Activated CD4-positive, alpha-beta T cell treated with anti-CD3 and anti-CD28 coated beads for 36 hours (primary cell): ENCODE measurements at regions not wholly inside any gene's neighbourhood (a gene's known extent, or its start where the extent isn't known, plus 50 kb on each side); places are given as distances from the start of the nearest gene placed in this dataset.

Source experiments
- ATAC-seq: fragments of 200-7000 bp; cut with Tn5 transposase; one replicate; pipeline ENCODE4 v1.10.0; 2021; ENCODE audit warnings: mild to moderate bottlenecking, moderate library complexity
- CTCF ChIA-PET: fragments of 350-600 bp; sonication (Branson Sonifier 250); formaldehyde crosslinking; loops from one replicate; lab custom pipeline; 2021; ENCODE audit warnings: antibody characterized with exemption; lab: Charles Lee
- POLR2A ChIA-PET: fragments of 350-600 bp; sonication (Branson Sonifier 250); formaldehyde crosslinking; loops from one replicate; lab custom pipeline; 2021; ENCODE audit warnings: antibody characterized with exemption, inconsistent platforms; lab: Charles Lee
- DNase-seq: peaks from one replicate; pipeline ENCODE4 v3.0.0-alpha.2; 2020
- H3K27ac Mint-ChIP-seq: one replicate; pipeline ENCODE4 v1.8.0; 2021; ENCODE audit warnings: mixed read lengths
- H3K27me3 Mint-ChIP-seq: one replicate; pipeline ENCODE4 v1.8.0; 2021; ENCODE audit warnings: mixed read lengths
- H3K36me3 Mint-ChIP-seq: one replicate; pipeline ENCODE4 v1.8.0; 2021; ENCODE audit warnings: low read depth, mixed read lengths
- H3K4me1 Mint-ChIP-seq: one replicate; pipeline ENCODE4 v1.8.0; 2021; ENCODE audit warnings: mixed read lengths
- H3K4me3 Mint-ChIP-seq: one replicate; pipeline ENCODE4 v1.8.0; 2021; ENCODE audit warnings: mild to moderate bottlenecking, moderate library complexity, mixed read lengths
- H3K9me3 Mint-ChIP-seq: one replicate; pipeline ENCODE4 v1.8.0; 2021; ENCODE audit warnings: low read depth, mixed read lengths
- intact Hi-C, 2 experiments: fragments of 100-400 bp; cut with DNase I in 1 of 2; cut with micrococcal nuclease in 1 of 2; formaldehyde crosslinking; loops; one replicate each; pipeline versions ENCODE4 v1.14.2 to v1.15.1; 2022 to 2024; cut with DNase I, micrococcal nuclease

GRCh38 chr6:90787446-90787845, 200.6 kb upstream of the MAP3K7 start:
- peaks cover 10% of the 10 kb centered on the region for H3K27me3 Mint-ChIP-seq
- ChIA-PET POLR2A (no interaction called here), CTCF (no interaction called here)
- intact Hi-C loops = no loop called here
- H3K4me1 Mint-ChIP-seq = no peaks in the 10 kb centered on the region
- H3K27ac Mint-ChIP-seq = no peak overlapping the region
- ATAC-seq (no peak), DNase-seq (no peak)
- H3K4me3 Mint-ChIP-seq = no peak overlapping the region
- no peaks in the 10 kb centered on the region for H3K36me3 Mint-ChIP-seq
- no peaks in the 10 kb centered on the region for H3K9me3 Mint-ChIP-seq

- Mint-ChIP-seq H3K4me3 (no peak overlapping the region), H3K4me1 (no peaks in the 10 kb centered on the region), H3K27ac (no peak overlapping the region), H3K36me3 (no peaks in the 10 kb centered on the region), H3K9me3 (no peaks in the 10 kb centered on the region), H3K27me3 (peaks cover 20% of the 10 kb centered on the region)
- intact Hi-C loops = no loop called here
- POLR2A ChIA-PET = no interaction called here
- ATAC-seq (no peak), DNase-seq (no peak)
- CTCF ChIA-PET = interaction anchor here (1.2 kb wide), 1 partner anchor 12 kb away, joined by 3 read pairs; no protein-coding TSS in a partner anchor
These were observed 193.9 kb upstream of the MAP3K7 start for GRCh38 chr6:90780778-90781177.

- Mint-ChIP-seq H3K4me3 (no peak overlapping the region), H3K27ac (no peak overlapping the region), H3K36me3 (no peaks in the 10 kb centered on the region), H3K27me3 (peaks cover 17% of the 10 kb centered on the region), H3K4me1 (no peaks in the 10 kb centered on the region), H3K9me3 (no peaks in the 10 kb centered on the region)
- ATAC-seq (no peak), DNase-seq (no peak)
- POLR2A ChIA-PET = no interaction called here
- intact Hi-C loops = no loop called here
- CTCF ChIA-PET = no interaction called here
These were observed 193.3 kb upstream of the MAP3K7 start for GRCh38 chr6:90780141-90780540.

GRCh38 chr6:90778417-90779203, 191.7 kb upstream of the MAP3K7 start:
- DNase-seq (no peak), ATAC-seq (no peak)
- H3K27ac Mint-ChIP-seq = no peak overlapping the region
- no peaks in the 10 kb centered on the region for H3K4me1 Mint-ChIP-seq
- intact Hi-C loops = no loop called here
- no peak overlapping the region for H3K4me3 Mint-ChIP-seq
- peaks cover 15% of the 10 kb centered on the region for H3K27me3 Mint-ChIP-seq
- POLR2A ChIA-PET = no interaction called here
- no peaks in the 10 kb centered on the region for H3K36me3 Mint-ChIP-seq
- H3K9me3 Mint-ChIP-seq = no peaks in the 10 kb centered on the region
- CTCF ChIA-PET = interaction anchor here (1.0 kb wide), 2 partner anchors 17 to 89 kb away, joined by 3 read pairs; no protein-coding TSS in a partner anchor

GRCh38 chr6:90770778-90771177, 183.9 kb upstream of the MAP3K7 start:
- Mint-ChIP-seq H3K36me3 (no peaks in the 10 kb centered on the region), H3K9me3 (no peaks in the 10 kb centered on the region), H3K27ac (no peak overlapping the region), H3K27me3 (peaks cover 4% of the 10 kb centered on the region), H3K4me1 (no peaks in the 10 kb centered on the region), H3K4me3 (no peak overlapping the region)
- intact Hi-C loops = no loop called here
- POLR2A ChIA-PET = no interaction called here
- DNase-seq = no peak
- CTCF ChIA-PET = no interaction called here
- no peak for ATAC-seq

GRCh38 chr6:90765895-90766294, 179.0 kb upstream of the MAP3K7 start:
- Mint-ChIP-seq H3K36me3 (no peaks in the 10 kb centered on the region), H3K27ac (no peak overlapping the region), H3K4me3 (no peak overlapping the region), H3K4me1 (no peaks in the 10 kb centered on the region), H3K27me3 (peaks cover 4% of the 10 kb centered on the region), H3K9me3 (no peaks in the 10 kb centered on the region)
- ChIA-PET CTCF (interaction anchor here (0.6 to 1.1 kb wide), 2 partner anchors 156 to 175 kb away, joined by 3 read pairs; no protein-coding TSS in a partner anchor), POLR2A (no interaction called here)
- ATAC-seq = no peak
- intact Hi-C loops = no loop called here
- DNase-seq = no peak

- no peak overlapping the region for H3K27ac Mint-ChIP-seq
- no peaks in the 10 kb centered on the region for H3K4me1 Mint-ChIP-seq
- intact Hi-C loops = no loop called here
- POLR2A ChIA-PET = no interaction called here
- DNase-seq = no peak
- no peaks in the 10 kb centered on the region for H3K9me3 Mint-ChIP-seq
- H3K36me3 Mint-ChIP-seq = no peaks in the 10 kb centered on the region
- peaks cover 5% of the 10 kb centered on the region for H3K27me3 Mint-ChIP-seq
- no peak for ATAC-seq
- no peak overlapping the region for H3K4me3 Mint-ChIP-seq
- CTCF ChIA-PET = interaction anchor here (1.1 kb wide), 1 partner anchor 156 kb away, joined by 3 read pairs; no protein-coding TSS in a partner anchor
These were observed 178.6 kb upstream of the MAP3K7 start for GRCh38 chr6:90765491-90765890.

- POLR2A ChIA-PET = no interaction called here
- intact Hi-C loops = no loop called here
- DNase-seq (no peak), ATAC-seq (no peak)
- no peaks in the 10 kb centered on the region for H3K36me3 Mint-ChIP-seq
- no peaks in the 10 kb centered on the region for H3K4me1 Mint-ChIP-seq
- H3K27me3 Mint-ChIP-seq = peaks cover 8% of the 10 kb centered on the region
- CTCF ChIA-PET = interaction anchor here (0.6 kb wide), 1 partner anchor 362 kb away, joined by 3 read pairs; no protein-coding TSS in a partner anchor
- no peaks in the 10 kb centered on the region for H3K9me3 Mint-ChIP-seq
- no peak overlapping the region for H3K4me3 Mint-ChIP-seq
- no peak overlapping the region for H3K27ac Mint-ChIP-seq
These were observed 177.1 kb upstream of the MAP3K7 start for GRCh38 chr6:90764001-90764400.

GRCh38 chr6:90759664-90760063, 172.8 kb upstream of the MAP3K7 start:
- Mint-ChIP-seq H3K4me3 (no peak overlapping the region), H3K36me3 (no peaks in the 10 kb centered on the region), H3K4me1 (no peaks in the 10 kb centered on the region), H3K9me3 (no peaks in the 10 kb centered on the region), H3K27ac (no peak overlapping the region), H3K27me3 (peaks cover 17% of the 10 kb centered on the region)
- ATAC-seq (no peak), DNase-seq (no peak)
- POLR2A ChIA-PET = no interaction called here
- intact Hi-C loops = no loop called here
- CTCF ChIA-PET = no interaction called here

GRCh38 chr6:90758741-90759140, 171.9 kb upstream of the MAP3K7 start:
- Mint-ChIP-seq H3K27me3 (peaks cover 19% of the 10 kb centered on the region), H3K4me1 (no peaks in the 10 kb centered on the region), H3K9me3 (no peaks in the 10 kb centered on the region), H3K36me3 (no peaks in the 10 kb centered on the region), H3K4me3 (no peak overlapping the region), H3K27ac (no peak overlapping the region)
- ChIA-PET POLR2A (no interaction called here), CTCF (interaction anchor here (1.0 kb wide), 1 partner anchor 146 kb away, joined by 3 read pairs; no protein-coding TSS in a partner anchor)
- ATAC-seq = no peak
- no peak for DNase-seq
- intact Hi-C loops = no loop called here

GRCh38 chr6:90753820-90754643, 167.2 kb upstream of the MAP3K7 start:
- intact Hi-C loops = no loop called here
- no peak for ATAC-seq

More at GRCh38 chr6:90753820-90754643, 167.2 kb upstream of the MAP3K7 start:
- POLR2A ChIA-PET = no interaction called here
- H3K36me3 Mint-ChIP-seq = no peaks in the 10 kb centered on the region
- no peak overlapping the region for H3K4me3 Mint-ChIP-seq
- peaks cover 19% of the 10 kb centered on the region for H3K27me3 Mint-ChIP-seq
- H3K9me3 Mint-ChIP-seq = no peaks in the 10 kb centered on the region
- no peak for DNase-seq
- CTCF ChIA-PET = interaction anchor here (1.5 kb wide), 1 partner anchor 13 kb away, joined by 3 read pairs; no protein-coding TSS in a partner anchor
- H3K4me1 Mint-ChIP-seq = no peaks in the 10 kb centered on the region
- H3K27ac Mint-ChIP-seq = no peak overlapping the region
